ENCODE measurements at regions not wholly inside any gene's neighbourhood (a gene's known extent, or its start where the extent isn't known, plus 50 kb on each side); places are given as distances from the start of the nearest gene placed in this dataset.

- TF ChIP-seq CTCF (IDR thresholded peaks at IDR 0.05) (no peak), EP300 (IDR thresholded peaks at IDR 0.05) (no peak)
These were observed 294.5 kb upstream of the LRRN1 start for GRCh38 chr3:3504686-3505085.
